Stomach (tissue), 4 donors: ENCODE measurements at regions not wholly inside any gene's neighbourhood (a gene's known extent, or its start where the extent isn't known, plus 50 kb on each side); places are given as distances from the start of the nearest gene placed in this dataset.

ENCODE experiments used
- EP300 ChIP-seq: sonication (generic); formaldehyde crosslinking; IDR thresholded peaks from one replicate; pipeline ENCODE4 v1.6.1; 2017; ENCODE audit warnings: antibody characterized with exemption
- TF ChIP-seq, protein P1 (sequence below), 7 experiments: fragments of 450-650 bp in 4 of 7; fragments of 200-600 bp in 3 of 7; sonication (generic) in 3 of 7; IDR thresholded peaks; one replicate each; pipeline ENCODE4 v1.5.1; 2016 to 2019; ENCODE audit warnings: antibody characterized with exemption in 7 of 7, control low read depth in 2 of 7, mild to moderate bottlenecking in 1 of 7

DNA sequence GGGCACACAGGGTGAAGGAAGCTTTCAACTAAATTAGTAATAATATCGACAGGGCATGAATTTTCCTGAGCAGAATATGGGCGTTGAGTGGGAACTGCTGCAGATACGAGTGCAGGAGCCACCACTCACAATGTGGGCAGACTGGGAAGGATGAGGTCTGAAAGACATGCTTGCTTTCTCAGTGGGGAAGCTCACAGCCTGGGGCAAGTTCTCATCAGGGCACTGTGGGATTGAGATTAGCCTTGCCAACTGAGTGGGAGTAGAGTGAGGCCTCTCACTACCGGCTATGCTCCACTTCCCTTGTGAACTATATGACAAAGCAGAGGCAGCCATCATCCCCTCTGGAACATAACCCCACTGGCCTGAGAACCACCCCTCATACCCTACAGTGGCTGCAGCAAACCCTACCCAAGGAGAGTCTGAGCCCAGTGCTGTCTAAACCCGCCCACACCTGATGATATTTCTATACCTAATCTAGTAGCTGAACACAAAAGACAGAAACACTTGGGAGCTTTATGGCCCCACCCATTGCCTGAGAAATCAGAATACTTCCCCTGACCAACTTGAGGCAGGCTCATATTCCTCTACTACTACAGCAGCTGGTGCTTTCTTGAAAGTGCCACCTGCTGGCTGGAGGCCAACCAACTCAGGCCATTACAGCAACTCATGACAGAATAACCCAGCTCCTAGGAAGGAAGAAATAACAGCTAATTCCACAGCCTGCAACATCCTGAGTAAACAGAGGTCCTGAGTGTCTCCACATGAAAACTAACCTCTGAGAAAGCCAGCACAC, 173.7 kb upstream of the SPEF2 start:
- TF ChIP-seq, protein P1, sequence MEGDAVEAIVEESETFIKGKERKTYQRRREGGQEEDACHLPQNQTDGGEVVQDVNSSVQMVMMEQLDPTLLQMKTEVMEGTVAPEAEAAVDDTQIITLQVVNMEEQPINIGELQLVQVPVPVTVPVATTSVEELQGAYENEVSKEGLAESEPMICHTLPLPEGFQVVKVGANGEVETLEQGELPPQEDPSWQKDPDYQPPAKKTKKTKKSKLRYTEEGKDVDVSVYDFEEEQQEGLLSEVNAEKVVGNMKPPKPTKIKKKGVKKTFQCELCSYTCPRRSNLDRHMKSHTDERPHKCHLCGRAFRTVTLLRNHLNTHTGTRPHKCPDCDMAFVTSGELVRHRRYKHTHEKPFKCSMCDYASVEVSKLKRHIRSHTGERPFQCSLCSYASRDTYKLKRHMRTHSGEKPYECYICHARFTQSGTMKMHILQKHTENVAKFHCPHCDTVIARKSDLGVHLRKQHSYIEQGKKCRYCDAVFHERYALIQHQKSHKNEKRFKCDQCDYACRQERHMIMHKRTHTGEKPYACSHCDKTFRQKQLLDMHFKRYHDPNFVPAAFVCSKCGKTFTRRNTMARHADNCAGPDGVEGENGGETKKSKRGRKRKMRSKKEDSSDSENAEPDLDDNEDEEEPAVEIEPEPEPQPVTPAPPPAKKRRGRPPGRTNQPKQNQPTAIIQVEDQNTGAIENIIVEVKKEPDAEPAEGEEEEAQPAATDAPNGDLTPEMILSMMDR (IDR thresholded peaks at IDR 0.05): no peak
- no peak for TF ChIP-seq EP300
